Left ventricle myocardium inferior (tissue), 1 donor: ENCODE measurements at regions not wholly inside any gene's neighbourhood (a gene's known extent, or its start where the extent isn't known, plus 50 kb on each side); places are given as distances from the start of the nearest gene placed in this dataset.

ENCODE experiments used
- DNase-seq: peaks from one replicate; pipeline ENCODE4 v3.0.0-alpha.2; 2020
- H3K27ac ChIP-seq: fragments of 200-600 bp; replicated peaks from 2 replicates; pipeline ENCODE4 v1.8.0; 2021
- H3K27me3 ChIP-seq: fragments of 200-600 bp; 2 replicates; pipeline ENCODE4 v1.8.0; 2021; ENCODE audit warnings: low read depth
- H3K36me3 ChIP-seq: fragments of 200-600 bp; 2 replicates; pipeline ENCODE4 v1.8.0; 2021
- H3K4me1 ChIP-seq: fragments of 200-600 bp; 2 replicates; pipeline ENCODE4 v1.8.0; 2021
- H3K4me3 ChIP-seq: fragments of 200-600 bp; 2 replicates; pipeline ENCODE4 v1.8.0; 2021; ENCODE audit warnings: mild to moderate bottlenecking, moderate library complexity
- H3K9me3 ChIP-seq: fragments of 200-600 bp; replicated peaks from 2 replicates; pipeline ENCODE4 v1.8.0; 2021
- CTCF ChIP-seq: fragments of 200-600 bp; IDR thresholded peaks from 2 replicates; pipeline ENCODE4 v1.8.0; 2021; ENCODE audit warnings: antibody characterized with exemption, mild to moderate bottlenecking, borderline replicate concordance
- intact Hi-C: fragments of 100-400 bp; cut with micrococcal nuclease; formaldehyde crosslinking; loops from one replicate; pipeline ENCODE4 v1.11.0; 2022
- donor health status: DM: no; HTN: yes; CAD: no; lungs with severe emphysema.

- no peak for DNase-seq
- H3K9me3 ChIP-seq: peaks cover 33% of the 10 kb centered on the region
- TF ChIP-seq CTCF: no peak
- H3K4me1 ChIP-seq: no peaks in the 10 kb centered on the region
- H3K27ac ChIP-seq: no peak overlapping the region
- intact Hi-C loops: no loop called here
- peaks cover 30% of the 10 kb centered on the region for H3K27me3 ChIP-seq
- no peak overlapping the region for H3K4me3 ChIP-seq
- H3K36me3 ChIP-seq: no peaks in the 10 kb centered on the region
Measured at GRCh38 chr10:16363741-16364140, 73.1 kb upstream of the PTER start.

GRCh38 chr10:16367621-16368292 is 69.1 kb upstream of the PTER start:
- H3K4me1 ChIP-seq: no peaks in the 10 kb centered on the region
- no peak overlapping the region for H3K27ac ChIP-seq
- H3K27me3 ChIP-seq: peaks cover 36% of the 10 kb centered on the region
- peaks cover 20% of the 10 kb centered on the region for H3K9me3 ChIP-seq
- H3K4me3 ChIP-seq: no peak overlapping the region
- TF ChIP-seq CTCF: no peak
- intact Hi-C loops: no loop called here
- no peak for DNase-seq
- no peaks in the 10 kb centered on the region for H3K36me3 ChIP-seq

- H3K4me3 ChIP-seq: no peak overlapping the region
- H3K4me1 ChIP-seq: no peaks in the 10 kb centered on the region
- no peak for TF ChIP-seq CTCF
- no peak for DNase-seq
- H3K27ac ChIP-seq: no peak overlapping the region
- H3K36me3 ChIP-seq: no peaks in the 10 kb centered on the region
- H3K27me3 ChIP-seq: peaks cover 33% of the 10 kb centered on the region
- intact Hi-C loops: no loop called here
- H3K9me3 ChIP-seq: no peaks in the 10 kb centered on the region
Measured at GRCh38 chr10:16381083-16381482, 55.7 kb upstream of the PTER start.

- intact Hi-C loops: no loop called here
- Histone ChIP-seq H3K27me3 (peaks cover 18% of the 10 kb centered on the region), H3K4me1 (no peaks in the 10 kb centered on the region), H3K4me3 (no peak overlapping the region), H3K9me3 (no peaks in the 10 kb centered on the region), H3K27ac (no peak overlapping the region), H3K36me3 (no peaks in the 10 kb centered on the region)
- no peak for TF ChIP-seq CTCF
- DNase-seq: no peak
Measured at GRCh38 chr10:16384021-16384420, 52.8 kb upstream of the PTER start.

- H3K4me3 ChIP-seq: no peak overlapping the region
- H3K4me1 ChIP-seq: no peaks in the 10 kb centered on the region
- DNase-seq: no peak
- H3K36me3 ChIP-seq: no peaks in the 10 kb centered on the region
- no peak for TF ChIP-seq CTCF
- no peaks in the 10 kb centered on the region for H3K9me3 ChIP-seq
- peaks cover 20% of the 10 kb centered on the region for H3K27me3 ChIP-seq
- intact Hi-C loops: no loop called here
- no peak overlapping the region for H3K27ac ChIP-seq
Measured at GRCh38 chr10:16386855-16387254, 50.0 kb upstream of the PTER start.
